ENCODE measurements at regions not wholly inside any gene's neighbourhood (a gene's known extent, or its start where the extent isn't known, plus 50 kb on each side); places are given as distances from the start of the nearest gene placed in this dataset.

GRCh38 chr14:26008290-26008689 is 589.5 kb downstream of the NOVA1 start:
- H3K27me3 ChIP-seq (ENCODE audit: low read length), result no peaks in the 10 kb centered on the region
- no peak overlapping the region for H2AFZ ChIP-seq (ENCODE audit: low read length)
- no peaks in the 10 kb centered on the region for H4K20me1 ChIP-seq (ENCODE audit: low read length)
- no peak for ATAC-seq
- no peaks in the 10 kb centered on the region for H3K4me1 ChIP-seq (ENCODE audit: insufficient read depth, low read length)
- H3K4me2 ChIP-seq (ENCODE audit: low read length), result no peak overlapping the region
- DNase-seq, result peak; percentile 4
- no TSS peak for BruUV-seq (replicated peaks)
- no peak overlapping the region for H3K27ac ChIP-seq (ENCODE audit: low read length)
- TF ChIP-seq EZH2phosphoT487 (IDR thresholded peaks at IDR 0.05; ENCODE audit: borderline replicate concordance, low read length) (no peak), CTCF (conservative IDR thresholded peaks at IDR 0.05; ENCODE audit: low read depth, low read length) (peak; percentile 36; the same call in 1 of the 2 replicates), EZH2 (IDR thresholded peaks at IDR 0.05; ENCODE audit: low read length, unreplicated experiment) (no peak)
- intact Hi-C loops (cut with micrococcal nuclease), result no loop called here
- no peaks in the 10 kb centered on the region for H3K79me2 ChIP-seq (ENCODE audit: low read length)
- no peak overlapping the region for H3K9ac ChIP-seq (ENCODE audit: low read length)
- POLR2A ChIA-PET (ENCODE audit: unreplicated experiment), result no interaction called here
- no peaks in the 10 kb centered on the region for H3F3A ChIP-seq (ENCODE audit: low read length, unreplicated experiment)
- H3K9me3 ChIP-seq (ENCODE audit: low read length), result 0 out of 2 replicates have a peak, but pooled peaks cover 19% of the 10 kb centered on the region
- no peak overlapping the region for H3K4me3 ChIP-seq (ENCODE audit: low read length)
- CTCF ChIA-PET, result no interaction called here
- H3K36me3 ChIP-seq (ENCODE audit: low read depth, low read length), result no peaks in the 10 kb centered on the region
- no peaks in the 10 kb centered on the region for H3K9me2 ChIP-seq (replicated peaks; ENCODE audit: low read length)

GRCh38 chr14:26004342-26004741 is 593.5 kb downstream of the NOVA1 start:
- Histone ChIP-seq H3K4me3 (ENCODE audit: low read length) (no peak overlapping the region), H3K27ac (ENCODE audit: low read length) (no peak overlapping the region), H3K79me2 (ENCODE audit: low read length) (no peaks in the 10 kb centered on the region), H4K20me1 (ENCODE audit: low read length) (no peaks in the 10 kb centered on the region), H3K9ac (ENCODE audit: low read length) (no peak overlapping the region), H3K36me3 (ENCODE audit: low read depth, low read length) (no peaks in the 10 kb centered on the region), H3F3A (ENCODE audit: low read length, unreplicated experiment) (no peaks in the 10 kb centered on the region), H3K9me3 (ENCODE audit: low read length) (peaks cover 22% of the 10 kb centered on the region; the same call in 1 of the 2 replicates), H2AFZ (ENCODE audit: low read length) (no peak overlapping the region), H3K9me2 (replicated peaks; ENCODE audit: low read length) (no peaks in the 10 kb centered on the region), H3K4me1 (ENCODE audit: insufficient read depth, low read length) (no peaks in the 10 kb centered on the region), H3K27me3 (ENCODE audit: low read length) (no peaks in the 10 kb centered on the region), H3K4me2 (ENCODE audit: low read length) (no peak overlapping the region)
- intact Hi-C loops (cut with micrococcal nuclease), result no loop called here
- CTCF ChIA-PET, result no interaction called here
- POLR2A ChIA-PET (ENCODE audit: unreplicated experiment), result no interaction called here
- BruUV-seq (replicated peaks), result no TSS peak
- ATAC-seq, result no peak
- DNase-seq, result no peak
- TF ChIP-seq EZH2phosphoT487 (IDR thresholded peaks at IDR 0.05; ENCODE audit: borderline replicate concordance, low read length) (no peak), EZH2 (IDR thresholded peaks at IDR 0.05; ENCODE audit: low read length, unreplicated experiment) (no peak), CTCF (conservative IDR thresholded peaks at IDR 0.05; ENCODE audit: low read depth, low read length) (no peak)

GRCh38 chr14:25993830-25994229 is 604.0 kb downstream of the NOVA1 start:
- Histone ChIP-seq H3K36me3 (ENCODE audit: low read depth, low read length) (no peaks in the 10 kb centered on the region), H3K9ac (ENCODE audit: low read length) (no peak overlapping the region), H3K27me3 (ENCODE audit: low read length) (no peaks in the 10 kb centered on the region), H3K79me2 (ENCODE audit: low read length) (no peaks in the 10 kb centered on the region), H4K20me1 (ENCODE audit: low read length) (no peaks in the 10 kb centered on the region), H3K9me2 (replicated peaks; ENCODE audit: low read length) (no peaks in the 10 kb centered on the region), H2AFZ (ENCODE audit: low read length) (no peak overlapping the region), H3K4me3 (ENCODE audit: low read length) (no peak overlapping the region), H3K27ac (ENCODE audit: low read length) (no peak overlapping the region), H3F3A (ENCODE audit: low read length, unreplicated experiment) (no peaks in the 10 kb centered on the region), H3K4me1 (ENCODE audit: insufficient read depth, low read length) (no peaks in the 10 kb centered on the region), H3K9me3 (ENCODE audit: low read length) (peaks cover 12% of the 10 kb centered on the region), H3K4me2 (ENCODE audit: low read length) (no peak overlapping the region)
- TF ChIP-seq EZH2 (IDR thresholded peaks at IDR 0.05; ENCODE audit: low read length, unreplicated experiment), result no peak
- TF ChIP-seq CTCF (conservative IDR thresholded peaks at IDR 0.05; ENCODE audit: low read depth, low read length), result no peak
- TF ChIP-seq EZH2phosphoT487 (IDR thresholded peaks at IDR 0.05; ENCODE audit: borderline replicate concordance, low read length), result no peak
- intact Hi-C loops (cut with micrococcal nuclease), result no loop called here
- no peak for ATAC-seq
- ChIA-PET CTCF (no interaction called here), POLR2A (ENCODE audit: unreplicated experiment) (no interaction called here)
- no peak for DNase-seq
- no TSS peak for BruUV-seq (replicated peaks)
